T-helper 1 cell treated with Interleukin-12 subunit alpha and Interleukin-12 subunit beta and Interleukin-4 antibody, amounts not matched to agents 30 μg/mL and 1 μg/mL, for 36 hours (primary cell): ENCODE measurements at regions not wholly inside any gene's neighbourhood (a gene's known extent, or its start where the extent isn't known, plus 50 kb on each side); places are given as distances from the start of the nearest gene placed in this dataset.

Experiments used
- H3K27ac Mint-ChIP-seq: one replicate; pipeline ENCODE4 v1.8.0; 2021; ENCODE audit warnings: mild to moderate bottlenecking, mixed read lengths
- H3K27me3 Mint-ChIP-seq: one replicate; pipeline ENCODE4 v1.8.0; 2021; ENCODE audit warnings: low read depth, mixed read lengths
- H3K36me3 Mint-ChIP-seq: one replicate; pipeline ENCODE4 v1.8.0; 2021; ENCODE audit warnings: low read depth, mixed read lengths
- H3K4me1 Mint-ChIP-seq: one replicate; pipeline ENCODE4 v1.8.0; 2021; ENCODE audit warnings: low read depth, mixed read lengths
- H3K4me3 Mint-ChIP-seq: one replicate; pipeline ENCODE4 v1.8.0; 2021; ENCODE audit warnings: mild to moderate bottlenecking, moderate library complexity, mixed read lengths
- H3K9me3 Mint-ChIP-seq: one replicate; pipeline ENCODE4 v1.8.0; 2021; ENCODE audit warnings: mixed read lengths

GRCh38 chr7:33853361-33854062 is 51.8 kb upstream of the BMPER start:
- no peak overlapping the region for H3K27ac Mint-ChIP-seq
- H3K4me1 Mint-ChIP-seq: no peaks in the 10 kb centered on the region
- no peaks in the 10 kb centered on the region for H3K36me3 Mint-ChIP-seq
- no peaks in the 10 kb centered on the region for H3K27me3 Mint-ChIP-seq
- H3K9me3 Mint-ChIP-seq: no peaks in the 10 kb centered on the region
- no peak overlapping the region for H3K4me3 Mint-ChIP-seq

DNA sequence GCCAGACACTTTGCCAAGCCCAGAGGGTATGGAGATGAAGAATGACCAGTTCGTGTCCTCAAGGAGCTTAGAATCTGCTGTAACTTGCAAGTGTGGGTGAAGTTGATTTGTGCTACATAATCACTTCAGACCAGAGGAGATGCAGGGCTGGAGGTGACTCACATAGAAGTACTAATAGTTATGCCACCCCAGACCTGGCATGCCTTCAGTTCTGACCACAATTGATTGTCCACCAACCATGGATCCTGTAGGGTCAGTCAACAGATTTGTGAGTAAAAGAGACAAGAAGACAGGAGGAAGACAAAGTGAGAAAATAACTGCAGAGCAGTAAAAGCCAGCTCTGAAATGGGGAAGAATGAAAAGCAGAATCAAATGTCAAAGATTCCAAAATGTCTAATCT is 51.2 kb upstream of the BMPER start:
- no peaks in the 10 kb centered on the region for H3K9me3 Mint-ChIP-seq
- H3K27ac Mint-ChIP-seq: no peak overlapping the region
- H3K4me1 Mint-ChIP-seq: no peaks in the 10 kb centered on the region
- no peaks in the 10 kb centered on the region for H3K27me3 Mint-ChIP-seq
- H3K4me3 Mint-ChIP-seq: no peak overlapping the region
- H3K36me3 Mint-ChIP-seq: no peaks in the 10 kb centered on the region

- H3K27me3 Mint-ChIP-seq: no peaks in the 10 kb centered on the region
- no peak overlapping the region for H3K4me3 Mint-ChIP-seq
- H3K4me1 Mint-ChIP-seq: no peaks in the 10 kb centered on the region
- no peaks in the 10 kb centered on the region for H3K9me3 Mint-ChIP-seq
- no peak overlapping the region for H3K27ac Mint-ChIP-seq
- H3K36me3 Mint-ChIP-seq: no peaks in the 10 kb centered on the region
Measured at GRCh38 chr7:33854801-33855350, 50.5 kb upstream of the BMPER start.
